ENCODE measurements at regions not wholly inside any gene's neighbourhood (a gene's known extent, or its start where the extent isn't known, plus 50 kb on each side); places are given as distances from the start of the nearest gene placed in this dataset.

DNA sequence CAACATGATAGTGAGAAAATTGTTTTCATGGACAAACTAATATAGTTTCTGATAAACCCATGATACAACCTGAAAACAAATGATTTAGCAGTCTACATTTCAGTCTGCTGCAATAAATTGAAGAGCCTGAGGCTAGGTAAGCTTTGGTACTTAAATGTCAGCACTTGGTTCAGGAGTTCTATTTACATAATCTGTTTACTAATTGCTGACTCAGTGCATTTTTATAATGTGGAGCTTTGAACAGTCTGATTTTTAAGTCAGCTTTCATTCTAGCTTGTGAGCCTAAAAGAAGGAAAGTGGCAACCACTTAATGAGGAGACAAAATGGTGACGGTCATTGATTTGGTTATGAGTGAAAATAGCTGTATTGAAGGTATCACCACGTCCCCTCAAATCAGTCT is 488.6 kb downstream of the CPS1 start:
- no peak overlapping the region for H3K4me3 ChIP-seq (replicated peaks; ENCODE audit: low read depth, low read length)
- no peak for DNase-seq (ENCODE audit: extremely low read depth, low read depth)
- TF ChIP-seq, protein P1, sequence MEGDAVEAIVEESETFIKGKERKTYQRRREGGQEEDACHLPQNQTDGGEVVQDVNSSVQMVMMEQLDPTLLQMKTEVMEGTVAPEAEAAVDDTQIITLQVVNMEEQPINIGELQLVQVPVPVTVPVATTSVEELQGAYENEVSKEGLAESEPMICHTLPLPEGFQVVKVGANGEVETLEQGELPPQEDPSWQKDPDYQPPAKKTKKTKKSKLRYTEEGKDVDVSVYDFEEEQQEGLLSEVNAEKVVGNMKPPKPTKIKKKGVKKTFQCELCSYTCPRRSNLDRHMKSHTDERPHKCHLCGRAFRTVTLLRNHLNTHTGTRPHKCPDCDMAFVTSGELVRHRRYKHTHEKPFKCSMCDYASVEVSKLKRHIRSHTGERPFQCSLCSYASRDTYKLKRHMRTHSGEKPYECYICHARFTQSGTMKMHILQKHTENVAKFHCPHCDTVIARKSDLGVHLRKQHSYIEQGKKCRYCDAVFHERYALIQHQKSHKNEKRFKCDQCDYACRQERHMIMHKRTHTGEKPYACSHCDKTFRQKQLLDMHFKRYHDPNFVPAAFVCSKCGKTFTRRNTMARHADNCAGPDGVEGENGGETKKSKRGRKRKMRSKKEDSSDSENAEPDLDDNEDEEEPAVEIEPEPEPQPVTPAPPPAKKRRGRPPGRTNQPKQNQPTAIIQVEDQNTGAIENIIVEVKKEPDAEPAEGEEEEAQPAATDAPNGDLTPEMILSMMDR (IDR thresholded peaks at IDR 0.05; ENCODE audit: low read depth, low read length, missing control alignments): no peak

DNA sequence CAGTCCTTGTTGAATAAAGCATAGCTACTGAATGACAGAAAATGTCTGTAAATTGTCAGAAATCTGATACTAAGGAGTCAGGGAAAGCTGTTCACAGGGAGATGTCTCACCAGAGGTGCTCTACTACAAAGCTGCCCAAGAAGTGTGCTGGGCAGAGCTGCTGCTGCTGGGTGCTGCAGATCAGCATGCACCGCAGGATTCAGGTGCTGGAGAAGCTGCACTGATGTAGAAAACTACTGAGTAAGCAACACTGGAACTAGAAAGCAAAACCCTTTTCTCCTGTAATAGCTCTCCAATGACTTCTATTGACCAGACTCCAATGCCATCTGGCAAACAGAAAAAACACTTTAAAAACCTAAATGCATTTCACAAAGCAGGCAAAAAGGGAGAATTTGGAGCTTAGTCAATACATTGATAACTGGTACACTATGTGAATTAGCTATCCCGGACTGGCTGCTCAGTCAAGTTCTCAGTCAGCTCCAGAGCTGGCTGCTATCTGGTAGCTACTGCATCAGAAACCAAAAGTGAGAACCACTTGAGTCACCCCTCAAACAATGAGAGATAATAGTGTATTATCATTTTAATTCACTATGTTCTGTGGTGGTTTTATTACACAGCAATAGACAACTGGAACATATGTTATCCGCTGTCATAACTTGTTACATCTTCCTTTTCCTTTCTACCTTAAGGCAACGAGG is 493.1 kb downstream of the CPS1 start:
- TF ChIP-seq, protein P1 (IDR thresholded peaks at IDR 0.05; ENCODE audit: low read depth, low read length, missing control alignments): no peak
- H3K4me3 ChIP-seq (replicated peaks; ENCODE audit: low read depth, low read length): no peak overlapping the region
- DNase-seq (ENCODE audit: extremely low read depth, low read depth): no peak

DNA sequence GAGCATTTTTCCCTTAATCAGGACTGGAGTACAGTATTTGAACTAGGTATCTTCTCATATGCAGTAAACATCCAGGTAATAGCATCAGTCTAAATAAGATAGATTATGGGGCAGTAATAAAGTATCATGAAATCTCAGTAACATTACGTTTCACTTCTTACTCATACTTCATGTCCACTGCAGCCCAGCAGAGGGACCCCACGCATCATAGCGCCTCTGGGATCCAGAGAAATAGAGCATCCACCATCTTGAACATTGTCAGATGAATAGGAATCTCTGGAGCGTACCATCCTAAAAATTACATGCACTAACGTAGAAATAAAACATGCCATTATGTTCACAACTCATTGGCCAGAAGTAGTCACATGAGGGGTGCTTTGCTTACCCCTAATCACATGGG is 499.0 kb downstream of the CPS1 start:
- H3K4me3 ChIP-seq (replicated peaks; ENCODE audit: low read depth, low read length): no peak overlapping the region
- TF ChIP-seq, protein P1 (IDR thresholded peaks at IDR 0.05; ENCODE audit: low read depth, low read length, missing control alignments): no peak
- no peak for DNase-seq (ENCODE audit: extremely low read depth, low read depth)

DNA sequence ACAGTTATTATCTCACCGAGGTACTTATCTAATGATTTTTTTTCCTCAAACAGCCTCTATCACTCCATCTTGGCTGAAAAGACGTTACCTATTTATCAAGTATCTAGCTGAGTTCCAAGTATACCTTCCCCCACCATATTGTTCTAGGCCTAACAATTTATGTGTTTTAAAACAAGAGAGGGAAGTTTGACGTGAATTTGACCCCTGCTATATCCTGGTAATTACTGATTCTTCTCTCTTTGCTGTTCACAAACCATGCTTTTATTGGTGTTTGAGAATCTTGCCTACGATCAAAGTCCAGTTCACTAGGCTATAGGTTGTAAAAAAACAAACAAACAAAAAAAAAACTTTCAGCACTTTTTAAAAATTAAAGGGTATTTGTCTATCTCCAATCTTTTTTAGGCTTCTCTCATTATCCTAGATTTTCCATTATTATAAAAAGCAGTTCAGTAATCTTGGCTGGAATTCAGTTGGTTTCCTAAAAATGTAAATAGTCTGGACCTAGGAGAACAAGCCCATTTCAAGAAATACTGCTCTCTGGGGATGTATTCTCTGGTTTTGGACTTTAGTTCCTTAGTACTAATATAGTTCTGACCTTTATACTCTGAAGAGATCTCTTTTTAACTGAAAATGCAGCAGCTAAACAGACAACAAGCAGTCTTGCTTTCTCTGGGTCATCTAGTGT is 505.4 kb downstream of the CPS1 start:
- TF ChIP-seq, protein P1 (IDR thresholded peaks at IDR 0.05; ENCODE audit: low read depth, low read length, missing control alignments): no peak
- DNase-seq (ENCODE audit: extremely low read depth, low read depth): no peak
- H3K4me3 ChIP-seq (replicated peaks; ENCODE audit: low read depth, low read length): no peak overlapping the region

DNA sequence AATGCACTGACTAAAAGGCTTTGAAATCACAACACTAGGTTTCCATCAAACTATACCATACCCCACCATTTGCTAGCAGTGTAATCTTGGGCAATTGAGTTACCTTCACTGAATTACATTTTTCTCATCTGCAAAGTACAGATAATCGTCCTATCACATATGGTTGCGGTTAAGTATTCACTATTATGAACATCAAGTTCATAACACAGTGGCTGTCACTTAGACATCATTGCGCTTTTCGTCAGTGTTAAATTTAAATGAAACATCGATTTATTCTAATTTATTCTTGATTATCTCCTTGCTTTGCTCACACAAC is 505.9 kb downstream of the CPS1 start:
- H3K4me3 ChIP-seq (replicated peaks; ENCODE audit: low read depth, low read length): no peak overlapping the region
- TF ChIP-seq, protein P1 (IDR thresholded peaks at IDR 0.05; ENCODE audit: low read depth, low read length, missing control alignments): no peak
- DNase-seq (ENCODE audit: extremely low read depth, low read depth): no peak

DNA sequence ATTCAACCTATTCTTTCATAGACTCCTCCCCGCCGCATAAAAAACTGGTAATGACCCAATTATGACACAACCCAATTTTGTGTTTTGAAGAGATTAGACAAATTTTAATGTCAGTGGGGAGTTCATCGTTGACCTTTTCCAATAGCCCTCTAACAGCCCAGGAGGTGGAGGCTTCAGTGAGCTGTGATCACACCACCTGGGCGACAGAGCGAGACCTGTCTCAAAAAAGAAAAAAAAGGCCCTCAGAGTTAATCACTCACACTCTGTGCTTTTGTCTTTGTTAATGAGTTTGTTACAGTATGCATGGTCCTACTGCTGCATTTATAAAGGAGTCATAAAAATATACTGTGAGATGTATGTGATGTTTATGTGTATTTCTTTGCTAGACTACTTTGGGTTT is 510.6 kb downstream of the CPS1 start:
- no peak overlapping the region for H3K4me3 ChIP-seq (replicated peaks; ENCODE audit: low read depth, low read length)
- no peak for DNase-seq (ENCODE audit: extremely low read depth, low read depth)
- TF ChIP-seq, protein P1 (IDR thresholded peaks at IDR 0.05; ENCODE audit: low read depth, low read length, missing control alignments): no peak

All from HFF-Myc (cell line).